Nephron progenitor cell (in vitro differentiated cells): ENCODE measurements at regions not wholly inside any gene's neighbourhood (a gene's known extent, or its start where the extent isn't known, plus 50 kb on each side); places are given as distances from the start of the nearest gene placed in this dataset.

Experiments
- DNase-seq: peaks from one replicate; pipeline ENCODE4 v3.0.0; 2021
- H3K27ac Mint-ChIP-seq: 2 replicates; pipeline ENCODE4 v1.8.0; 2021; ENCODE audit warnings: mild to moderate bottlenecking, moderate library complexity, mixed read lengths
- H3K27me3 Mint-ChIP-seq: 2 replicates; pipeline ENCODE4 v1.8.0; 2021; ENCODE audit warnings: mild to moderate bottlenecking, low read depth, mixed read lengths; ENCODE audit not compliant: poor library complexity
- H3K36me3 Mint-ChIP-seq: 2 replicates; pipeline ENCODE4 v1.8.0; 2021; ENCODE audit warnings: low read depth, mixed read lengths
- H3K4me1 Mint-ChIP-seq: 2 replicates; pipeline ENCODE4 v1.8.0; 2021; ENCODE audit warnings: mixed read lengths
- H3K4me3 Mint-ChIP-seq: 2 replicates; pipeline ENCODE4 v1.8.0; 2021; ENCODE audit warnings: mild to moderate bottlenecking, moderate library complexity, mixed read lengths
- H3K9me3 Mint-ChIP-seq: 2 replicates; pipeline ENCODE4 v1.8.0; 2021; ENCODE audit warnings: mild to moderate bottlenecking, moderate library complexity, mixed read lengths
- CTCF ChIP-seq: fragments of 200-600 bp; sonication (generic); IDR thresholded peaks from 2 replicates; pipeline ENCODE4 v1.5.0; 2021; ENCODE audit warnings: antibody characterized with exemption

DNA sequence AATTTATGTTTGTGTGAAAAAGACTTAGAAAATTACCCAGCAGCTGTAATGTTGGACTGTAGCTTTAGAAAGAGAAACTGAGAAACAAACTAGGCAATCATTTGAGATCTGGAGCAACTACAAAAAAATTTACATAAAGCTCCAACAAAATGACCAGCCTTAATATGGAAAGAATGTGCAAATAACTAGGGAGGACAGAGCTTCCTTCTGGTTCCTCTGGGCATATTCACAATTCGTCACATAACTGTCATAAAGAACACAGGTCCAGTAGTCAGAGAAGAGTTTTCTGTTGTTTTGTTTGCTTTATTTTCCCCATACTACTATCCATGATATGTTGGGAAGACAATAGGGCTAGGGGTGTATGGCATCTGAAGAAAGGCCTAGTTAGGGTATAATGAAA is 416.8 kb upstream of the DSEL start:
- H3K9me3 Mint-ChIP-seq: no peaks in the 10 kb centered on the region
- no peak overlapping the region for H3K27ac Mint-ChIP-seq
- no peak for DNase-seq
- no peak overlapping the region for H3K4me3 Mint-ChIP-seq
- no peaks in the 10 kb centered on the region for H3K4me1 Mint-ChIP-seq
- TF ChIP-seq CTCF: no peak
- no peaks in the 10 kb centered on the region for H3K27me3 Mint-ChIP-seq
- H3K36me3 Mint-ChIP-seq: no peaks in the 10 kb centered on the region

- Mint-ChIP-seq H3K4me3 (no peak overlapping the region), H3K4me1 (no peaks in the 10 kb centered on the region), H3K27me3 (no peaks in the 10 kb centered on the region), H3K9me3 (no peaks in the 10 kb centered on the region), H3K27ac (no peak overlapping the region), H3K36me3 (no peaks in the 10 kb centered on the region)
- DNase-seq: no peak
- TF ChIP-seq CTCF: no peak
These were observed 415.8 kb upstream of the DSEL start for GRCh38 chr18:67932271-67932670.

- H3K27ac Mint-ChIP-seq: no peak overlapping the region
- no peak overlapping the region for H3K4me3 Mint-ChIP-seq
- H3K9me3 Mint-ChIP-seq: no peaks in the 10 kb centered on the region
- no peaks in the 10 kb centered on the region for H3K36me3 Mint-ChIP-seq
- DNase-seq: no peak
- H3K27me3 Mint-ChIP-seq: no peaks in the 10 kb centered on the region
- TF ChIP-seq CTCF: no peak
- H3K4me1 Mint-ChIP-seq: no peaks in the 10 kb centered on the region
These were observed 410.7 kb upstream of the DSEL start for GRCh38 chr18:67926929-67927864.

DNA sequence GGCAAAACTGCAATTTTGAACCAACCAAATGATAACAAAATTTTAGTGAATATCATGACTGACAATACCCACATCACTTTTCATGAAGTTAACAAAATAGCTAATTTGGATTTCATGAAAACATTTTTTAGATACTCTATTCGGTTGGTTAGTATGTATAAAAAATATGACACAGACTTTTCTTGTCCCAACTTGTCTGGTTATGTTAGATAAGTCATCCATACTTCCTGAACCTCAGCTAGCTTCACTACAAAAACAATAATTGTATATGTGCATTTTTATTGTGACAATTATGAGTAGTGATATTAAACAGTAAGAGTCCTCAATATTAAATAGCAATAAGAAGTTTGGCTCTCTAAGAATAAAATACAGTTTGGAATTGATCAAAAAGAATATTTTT is 408.1 kb upstream of the DSEL start:
- Mint-ChIP-seq H3K36me3 (no peaks in the 10 kb centered on the region), H3K4me1 (no peaks in the 10 kb centered on the region), H3K27ac (no peak overlapping the region), H3K27me3 (no peaks in the 10 kb centered on the region), H3K4me3 (no peak overlapping the region), H3K9me3 (no peaks in the 10 kb centered on the region)
- no peak for DNase-seq
- no peak for TF ChIP-seq CTCF

DNA sequence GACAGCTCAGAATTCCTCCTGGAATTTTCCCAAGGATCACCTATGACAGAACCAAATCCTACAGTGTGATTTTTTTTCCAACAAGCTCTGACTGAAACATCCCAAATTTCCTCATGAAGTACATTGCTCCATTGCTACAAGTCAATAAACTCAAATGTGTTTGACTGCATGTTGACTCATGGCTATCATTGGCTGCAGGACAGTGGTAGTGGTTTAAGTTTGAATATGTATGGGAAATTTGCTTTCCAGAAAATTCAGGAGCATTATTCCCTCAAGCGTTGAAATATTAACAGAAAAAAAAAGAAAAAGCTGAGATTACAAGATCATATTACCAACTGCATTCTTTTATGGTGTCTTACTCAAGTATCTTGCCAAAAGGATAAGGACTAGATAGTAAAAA is 402.8 kb upstream of the DSEL start:
- Mint-ChIP-seq H3K4me1 (no peaks in the 10 kb centered on the region), H3K27ac (no peak overlapping the region)
- DNase-seq: no peak

More for the DNA sequence above, 402.8 kb upstream of the DSEL start:
- Mint-ChIP-seq H3K9me3 (no peaks in the 10 kb centered on the region), H3K4me3 (no peak overlapping the region), H3K27me3 (no peaks in the 10 kb centered on the region), H3K36me3 (no peaks in the 10 kb centered on the region)
- no peak for TF ChIP-seq CTCF
